ENCODE measurements at regions not wholly inside any gene's neighbourhood (a gene's known extent, or its start where the extent isn't known, plus 50 kb on each side); places are given as distances from the start of the nearest gene placed in this dataset.

GRCh38 chr10:89153971-89154370 lies 53.1 kb downstream of the CH25H start:
- peak in 1 of 2 experiments; percentile 3 for DNase-seq

GRCh38 chr10:89153116-89153515 lies 54.0 kb downstream of the CH25H start:
- no peak for DNase-seq

GRCh38 chr10:89151857-89152256 lies 55.3 kb downstream of the CH25H start:
- DNase-seq: no peak

- DNase-seq: no peak
Measured at GRCh38 chr10:89148061-89148460, 59.1 kb downstream of the CH25H start.

GRCh38 chr10:89147256-89147655 lies 59.9 kb downstream of the CH25H start:
- no peak for DNase-seq

GRCh38 chr10:89144836-89145235 lies 62.3 kb downstream of the CH25H start:
- DNase-seq: no peak

GRCh38 chr10:89142590-89142989 lies 64.5 kb downstream of the CH25H start:
- DNase-seq: no peak

GRCh38 chr10:89138755-89139490 lies 68.2 kb downstream of the CH25H start:
- no peak for DNase-seq

- DNase-seq: no peak
Measured at GRCh38 chr10:89134963-89135362, 72.2 kb downstream of the CH25H start.

GRCh38 chr10:89129911-89130310 lies 77.2 kb downstream of the CH25H start:
- no peak for DNase-seq

GRCh38 chr10:89122433-89123051 lies 84.6 kb downstream of the CH25H start:
- DNase-seq: no peak

- no peak for DNase-seq
Measured at GRCh38 chr10:89121764-89122020, 85.4 kb downstream of the CH25H start.

GRCh38 chr10:89120931-89121763 lies 86.0 kb downstream of the CH25H start:
- no peak for DNase-seq

- DNase-seq: no peak
Measured at GRCh38 chr10:89119651-89120050, 87.5 kb downstream of the CH25H start.

- no peak for DNase-seq
Measured at GRCh38 chr10:89118091-89118490, 89.0 kb downstream of the CH25H start.

- DNase-seq: no peak
Measured at GRCh38 chr10:89115876-89116627, 91.1 kb downstream of the CH25H start.

- no peak for DNase-seq
Measured at GRCh38 chr10:89114846-89115625, 92.1 kb downstream of the CH25H start.

GRCh38 chr10:89102735-89103134 lies 104.4 kb downstream of the CH25H start:
- no peak for DNase-seq

- no peak for DNase-seq
Measured at GRCh38 chr10:89101943-89102342, 105.2 kb downstream of the CH25H start.

GRCh38 chr10:89100680-89101079 lies 106.4 kb downstream of the CH25H start:
- no peak for DNase-seq

GRCh38 chr10:89097226-89097625 lies 106.6 kb downstream of the FAS start:
- no peak for DNase-seq

- DNase-seq: no peak
Measured at GRCh38 chr10:89095701-89096391, 105.2 kb downstream of the FAS start.
